ENCODE measurements at regions not wholly inside any gene's neighbourhood (a gene's known extent, or its start where the extent isn't known, plus 50 kb on each side); places are given as distances from the start of the nearest gene placed in this dataset.

DNA sequence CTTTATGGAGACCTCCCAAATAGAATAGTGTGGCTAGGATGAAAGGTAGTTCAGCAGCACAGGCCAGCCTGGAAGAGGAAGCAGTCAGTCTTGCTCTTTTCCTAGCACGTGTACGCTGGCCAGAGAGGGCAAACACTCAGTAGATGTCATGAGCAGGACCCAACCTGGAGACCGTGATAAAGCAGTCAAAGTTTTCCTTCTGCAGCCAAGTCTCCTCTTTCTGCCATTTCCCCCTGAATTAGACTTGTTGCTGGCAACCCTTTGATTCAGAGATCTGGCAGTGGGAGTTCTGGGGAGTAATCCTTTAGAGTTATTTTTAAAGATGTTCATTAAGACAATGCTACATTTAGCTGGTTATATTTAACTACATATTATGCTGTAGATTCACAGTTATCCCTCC lies 183.7 kb downstream of the EXOC5 start:
- TF ChIP-seq POLR2AphosphoS5 (IDR thresholded peaks at IDR 0.05) (no peak), POLR2A (IDR thresholded peaks at IDR 0.05; ENCODE audit: low read depth) (no peak), EP300 (IDR thresholded peaks at IDR 0.05) (no peak)
- TF ChIP-seq, protein P1, sequence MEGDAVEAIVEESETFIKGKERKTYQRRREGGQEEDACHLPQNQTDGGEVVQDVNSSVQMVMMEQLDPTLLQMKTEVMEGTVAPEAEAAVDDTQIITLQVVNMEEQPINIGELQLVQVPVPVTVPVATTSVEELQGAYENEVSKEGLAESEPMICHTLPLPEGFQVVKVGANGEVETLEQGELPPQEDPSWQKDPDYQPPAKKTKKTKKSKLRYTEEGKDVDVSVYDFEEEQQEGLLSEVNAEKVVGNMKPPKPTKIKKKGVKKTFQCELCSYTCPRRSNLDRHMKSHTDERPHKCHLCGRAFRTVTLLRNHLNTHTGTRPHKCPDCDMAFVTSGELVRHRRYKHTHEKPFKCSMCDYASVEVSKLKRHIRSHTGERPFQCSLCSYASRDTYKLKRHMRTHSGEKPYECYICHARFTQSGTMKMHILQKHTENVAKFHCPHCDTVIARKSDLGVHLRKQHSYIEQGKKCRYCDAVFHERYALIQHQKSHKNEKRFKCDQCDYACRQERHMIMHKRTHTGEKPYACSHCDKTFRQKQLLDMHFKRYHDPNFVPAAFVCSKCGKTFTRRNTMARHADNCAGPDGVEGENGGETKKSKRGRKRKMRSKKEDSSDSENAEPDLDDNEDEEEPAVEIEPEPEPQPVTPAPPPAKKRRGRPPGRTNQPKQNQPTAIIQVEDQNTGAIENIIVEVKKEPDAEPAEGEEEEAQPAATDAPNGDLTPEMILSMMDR (IDR thresholded peaks at IDR 0.05) = no peak
